HUDEP-2 (cell line): ENCODE measurements at regions not wholly inside any gene's neighbourhood (a gene's known extent, or its start where the extent isn't known, plus 50 kb on each side); places are given as distances from the start of the nearest gene placed in this dataset.
"Not testable (repeated sequence)": the region's sequence is repeated elsewhere in the genome, so short reads cannot be mapped to it uniquely, and the experiment has no call there.

Experiments
- DNase-seq, 76 experiments: peaks; one replicate each; lab custom pipeline; 2025; ENCODE audit not compliant: unreplicated experiment in 76 of 76; lab: John Stamatoyannopoulos, UW

DNA sequence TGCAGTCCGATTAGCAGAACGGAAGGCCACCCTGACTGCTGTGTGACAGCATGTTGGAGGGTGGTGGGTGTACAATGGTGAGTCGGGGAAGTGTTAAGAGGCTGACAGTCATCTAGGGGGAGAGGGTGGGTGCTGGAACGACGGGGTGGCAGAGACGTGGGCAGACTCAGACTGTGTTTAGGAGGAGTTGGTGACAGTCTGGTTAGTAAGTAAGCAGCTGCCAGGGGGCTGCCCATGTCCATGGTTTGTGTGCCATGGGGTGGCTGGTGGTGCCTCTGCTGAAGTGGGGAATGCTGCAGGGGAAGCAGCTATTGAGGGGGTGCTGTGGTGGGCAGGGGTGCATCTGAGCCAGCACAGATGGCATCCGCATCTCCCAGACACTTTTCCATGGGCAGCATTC is 51.3 kb upstream of the BOD1 start:
- no peak for DNase-seq

DNA sequence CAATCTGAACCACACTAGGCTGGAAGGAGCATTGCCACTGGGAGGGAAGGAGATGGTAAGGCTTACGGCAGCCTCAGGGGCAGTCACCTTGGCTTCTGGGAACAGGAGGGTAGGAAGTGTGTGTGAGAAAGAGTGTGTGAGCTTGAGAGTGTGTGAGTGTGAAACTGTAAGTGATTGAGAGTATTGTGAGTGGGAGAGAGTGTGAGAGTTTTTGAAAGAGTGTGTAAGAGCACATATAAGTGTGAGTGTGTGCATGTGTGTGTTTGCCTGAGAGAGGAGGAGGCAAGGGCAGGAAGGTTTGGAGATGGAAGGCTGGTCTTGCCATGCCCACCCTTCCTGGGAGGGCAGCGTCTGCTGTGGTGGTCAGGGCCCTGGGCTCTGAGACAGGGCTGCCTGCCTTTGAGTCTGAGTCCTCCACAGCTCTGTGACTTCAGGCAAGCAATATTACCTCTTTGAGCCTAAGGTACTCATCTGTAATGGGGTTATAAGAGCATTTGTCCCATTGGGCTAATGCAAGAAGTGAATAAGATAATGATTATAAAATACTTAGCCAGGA is 51.9 kb upstream of the BOD1 start:
- no peak for DNase-seq

DNA sequence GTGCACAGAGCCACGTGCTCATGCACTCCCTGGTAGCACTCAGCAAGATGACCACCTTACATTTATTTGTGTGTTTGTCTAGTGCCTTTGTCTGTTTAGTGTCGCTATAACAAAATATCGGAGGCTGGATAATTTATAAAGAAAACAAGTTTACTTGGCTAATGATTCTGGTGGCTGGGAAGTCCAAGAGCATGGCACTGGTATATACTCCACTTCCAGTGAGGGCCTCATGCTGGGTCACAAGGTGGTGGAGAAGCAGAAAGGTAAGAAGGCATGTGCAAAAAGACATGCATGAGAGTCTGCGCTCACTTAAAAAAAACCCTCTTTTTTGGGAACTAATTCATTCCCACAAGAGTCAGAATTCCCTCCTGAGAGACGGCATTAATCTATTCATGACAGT is 52.5 kb upstream of the BOD1 start:
- DNase-seq = no peak

DNA sequence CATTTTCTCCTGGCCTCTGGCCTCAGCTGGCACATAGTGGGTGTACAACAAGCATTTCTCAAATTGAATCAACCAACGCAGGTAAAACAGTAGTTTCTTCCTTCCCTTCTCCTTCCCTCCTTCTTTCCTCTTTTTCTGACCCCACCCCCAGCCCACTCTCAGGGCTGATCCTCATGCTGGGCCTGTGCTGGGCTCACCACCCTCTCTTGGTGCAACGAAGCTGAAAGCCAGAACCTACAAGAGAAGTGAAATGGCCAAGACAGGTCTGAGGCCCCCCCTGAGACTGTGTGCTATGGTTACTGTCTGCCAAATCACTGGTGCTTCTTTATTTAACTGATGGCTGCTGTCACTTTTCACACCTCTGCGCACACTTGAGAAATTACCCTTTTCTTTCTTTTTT is 53.0 kb upstream of the BOD1 start:
- DNase-seq = no peak

DNA sequence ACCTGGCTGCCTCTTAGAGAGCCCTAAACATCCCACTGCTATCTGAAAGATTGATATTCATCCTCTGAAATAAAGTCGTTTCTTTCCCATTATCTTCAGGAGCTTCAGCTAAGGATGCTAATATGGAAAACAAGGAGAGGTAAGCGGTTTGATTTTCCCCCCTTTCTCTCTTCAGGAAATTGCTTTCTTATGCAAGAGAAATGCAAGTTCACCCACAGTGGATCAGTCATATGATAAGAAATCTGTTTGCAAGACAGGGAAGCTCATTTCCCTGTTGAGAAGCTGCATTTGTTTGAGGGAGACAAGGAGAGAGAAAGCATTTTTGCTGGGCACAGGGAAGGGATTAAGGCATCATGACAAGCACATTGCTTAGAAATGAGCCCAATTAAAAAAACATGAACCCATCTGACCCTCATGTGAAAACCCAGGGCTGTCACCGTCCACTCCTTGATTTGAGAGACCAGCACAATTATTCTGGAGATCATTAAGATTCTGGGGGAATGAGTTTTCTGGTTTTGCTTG is 53.7 kb upstream of the BOD1 start:
- DNase-seq = no peak

- no peak for DNase-seq
Observed at GRCh38 chr5:173670791-173671120, 54.3 kb upstream of the BOD1 start.

DNA sequence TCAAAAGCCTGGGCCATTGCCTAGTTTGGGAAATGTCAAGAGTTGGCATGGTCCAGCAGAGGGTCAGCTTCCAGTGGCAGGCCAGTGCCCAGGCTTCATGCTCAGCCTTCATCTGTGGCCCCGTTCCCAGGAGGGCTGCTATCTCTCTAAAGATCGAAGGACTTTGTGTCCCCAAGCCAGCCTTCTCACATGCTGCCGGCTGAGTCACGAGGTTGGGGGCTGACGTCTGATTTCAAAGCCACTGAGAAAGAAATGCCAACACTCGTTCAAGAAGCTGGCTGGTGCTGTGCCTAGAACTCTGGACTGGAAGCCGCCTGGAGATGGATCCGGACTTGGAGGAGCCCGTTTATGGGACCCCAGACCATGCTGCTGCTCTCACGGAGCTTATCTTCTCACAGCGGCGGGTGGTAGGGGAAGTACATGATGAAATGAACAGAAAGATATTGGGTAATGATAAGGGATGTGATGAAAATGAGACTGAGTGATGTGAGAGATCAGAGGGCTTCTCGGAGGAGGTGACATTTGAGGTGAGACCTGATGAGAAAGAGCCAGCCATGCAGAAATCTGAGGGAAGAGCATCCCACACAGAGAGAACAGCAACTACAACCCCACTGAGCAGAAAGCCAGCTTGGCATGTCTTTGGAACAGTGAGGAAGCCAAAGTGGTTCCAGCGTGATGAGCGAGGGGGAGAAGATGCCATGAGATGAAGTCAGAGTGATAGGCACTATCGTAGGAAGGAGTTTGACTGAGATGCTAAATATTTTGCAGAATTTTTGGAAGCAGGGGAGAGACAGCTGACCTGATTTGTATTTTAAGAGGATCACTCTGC is 54.9 kb upstream of the BOD1 start:
- peak in 46 of 76 experiments; percentile 4 to 64 (median 34) for DNase-seq

- no peak for DNase-seq
Observed at GRCh38 chr5:173672166-173672565, 55.7 kb upstream of the BOD1 start.

DNA sequence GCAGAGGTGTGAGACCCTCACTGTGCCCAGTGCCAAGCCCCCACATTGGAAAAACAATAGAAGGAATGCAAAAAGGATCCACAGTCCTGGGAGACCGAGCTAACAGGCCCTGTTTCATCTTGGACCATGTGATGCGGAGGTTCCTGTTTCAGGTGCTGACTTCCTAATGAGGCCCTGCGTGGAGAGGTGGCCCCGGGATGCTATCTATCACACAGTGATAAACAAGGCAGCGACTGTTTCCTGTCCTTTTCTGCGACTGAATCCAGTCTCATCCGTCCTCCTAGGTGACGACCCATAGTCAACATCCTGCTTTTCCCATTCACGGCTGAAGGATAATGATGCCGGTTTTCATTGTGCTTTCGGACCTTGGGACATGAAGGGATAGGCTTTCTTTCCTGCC is 56.4 kb upstream of the BOD1 start:
- DNase-seq = no peak

- no peak for DNase-seq
Observed at GRCh38 chr5:173673295-173674101, 57.0 kb upstream of the BOD1 start.

DNA sequence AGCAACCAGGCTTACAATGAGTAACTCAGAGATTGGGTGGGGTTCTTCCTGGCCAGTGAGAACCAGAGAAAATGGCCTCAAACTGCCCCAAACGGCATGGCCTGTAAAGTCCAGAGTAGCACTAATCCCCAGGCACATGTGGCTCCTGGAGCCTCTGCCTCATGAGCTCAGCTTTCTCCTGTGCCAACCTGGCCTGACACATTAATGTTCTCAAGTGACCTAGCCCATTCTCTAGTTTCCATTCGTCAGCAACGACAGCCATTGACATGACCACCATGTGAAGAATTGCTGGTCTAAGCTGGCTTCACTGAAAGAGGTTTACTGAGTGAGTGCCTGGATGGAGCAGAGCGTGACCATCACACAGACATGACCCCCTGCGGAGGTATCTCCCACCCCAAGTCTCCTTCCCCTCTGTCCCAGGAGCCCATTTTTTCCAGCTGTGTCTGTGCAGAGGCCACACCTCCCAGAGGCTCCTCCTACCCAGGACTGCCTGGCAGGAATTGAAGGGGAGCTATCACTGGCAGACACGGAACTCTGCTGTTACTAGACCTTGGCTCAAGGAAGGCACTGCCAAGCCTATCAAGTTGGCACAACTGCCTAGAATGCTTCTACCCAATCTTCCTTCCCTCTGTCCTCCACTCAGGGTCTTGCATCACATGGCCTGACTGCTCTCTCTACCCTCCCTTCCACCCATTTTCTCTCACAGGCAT is 59.0 kb upstream of the BOD1 start:
- DNase-seq = no peak

DNA sequence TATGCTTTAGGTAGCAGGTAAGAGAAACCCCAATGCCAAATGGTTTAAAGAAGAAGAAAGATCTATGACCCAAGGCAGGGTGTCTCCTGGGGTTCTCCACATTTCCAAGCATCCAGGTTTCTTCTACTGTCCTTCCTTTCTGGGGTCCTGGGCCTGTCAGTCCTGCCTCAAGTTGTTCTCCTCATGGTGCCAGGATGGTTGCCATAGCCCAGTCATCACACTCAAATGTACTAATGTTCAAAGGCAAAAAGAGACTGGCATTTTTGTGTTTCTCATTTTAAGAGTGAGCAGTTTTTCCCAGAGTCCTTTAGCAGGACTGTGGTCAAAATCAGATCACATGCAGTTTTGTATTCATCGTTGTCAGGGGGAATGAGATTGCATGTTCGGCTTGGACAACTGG is 59.9 kb upstream of the BOD1 start:
- DNase-seq = no peak

GRCh38 chr5:173677125-173677672 is 60.7 kb upstream of the BOD1 start:
- DNase-seq = no peak

- no peak for DNase-seq
Observed at GRCh38 chr5:173679909-173680630, 63.6 kb upstream of the BOD1 start.

DNA sequence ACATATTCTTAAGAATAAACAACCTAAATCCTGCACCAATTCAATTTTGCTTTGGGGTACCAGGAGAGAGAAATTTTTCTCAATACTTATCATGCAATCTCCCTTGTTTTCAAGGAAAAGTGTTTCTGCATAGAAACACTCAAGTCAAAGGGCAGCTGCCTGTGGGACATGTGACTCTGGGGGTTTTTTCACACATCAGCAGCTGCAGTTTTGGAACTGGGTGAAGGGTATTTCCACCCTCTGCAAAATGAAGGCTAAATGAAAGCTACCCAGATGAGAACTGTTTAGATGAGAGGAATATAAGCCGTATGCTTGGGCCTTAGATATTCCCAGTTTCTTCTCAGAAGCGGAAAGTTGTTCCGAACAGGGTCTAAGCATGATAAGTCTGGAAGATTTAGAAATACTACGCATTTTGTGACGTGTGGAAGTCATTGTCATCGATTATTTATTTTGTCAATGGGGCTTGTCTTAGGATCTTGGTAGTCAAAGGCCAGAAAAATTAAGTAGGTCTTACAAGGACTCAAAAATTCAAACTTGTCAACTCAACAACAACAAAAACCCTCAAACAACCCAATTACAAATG is 64.3 kb upstream of the BOD1 start:
- no peak for DNase-seq

DNA sequence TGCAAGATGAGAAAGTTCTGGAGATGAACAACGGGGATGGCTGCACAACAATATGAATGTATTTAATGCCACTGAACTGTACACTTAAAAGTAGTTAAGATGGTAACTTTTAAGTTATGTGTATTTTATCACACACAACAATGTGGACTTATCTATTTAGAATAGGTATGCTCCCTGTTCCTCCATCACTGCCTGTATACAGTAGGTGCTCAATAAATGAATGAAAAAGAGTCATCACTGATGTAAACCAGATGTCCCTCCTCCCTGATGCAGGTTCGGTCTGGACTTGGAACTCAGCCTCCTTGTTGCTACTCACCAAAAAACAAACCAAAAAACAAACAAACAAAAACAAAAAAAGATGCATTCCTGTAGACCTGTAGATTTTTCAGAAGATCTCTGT is 65.9 kb upstream of the BOD1 start:
- DNase-seq = no peak

DNA sequence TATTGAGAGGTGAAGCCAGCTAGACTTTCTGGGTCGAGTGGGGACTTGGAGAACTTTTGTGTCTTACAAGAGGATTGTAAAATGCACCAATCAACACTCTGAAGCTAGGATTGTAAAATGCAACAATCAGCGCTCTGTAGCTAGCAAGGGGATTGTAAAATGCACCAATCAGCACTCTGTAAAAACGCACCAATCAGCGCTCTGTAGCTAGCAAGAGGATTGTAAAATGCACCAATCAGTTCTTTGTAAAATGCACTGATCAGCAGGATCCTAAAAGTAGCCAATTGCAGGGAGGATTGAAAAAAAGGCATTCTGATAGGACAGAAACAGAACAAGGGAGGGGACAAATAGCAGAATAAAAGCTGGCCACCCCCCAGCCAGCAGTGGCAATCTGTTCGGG is 68.1 kb upstream of the BOD1 start:
- DNase-seq = not testable (repeated sequence)

DNA sequence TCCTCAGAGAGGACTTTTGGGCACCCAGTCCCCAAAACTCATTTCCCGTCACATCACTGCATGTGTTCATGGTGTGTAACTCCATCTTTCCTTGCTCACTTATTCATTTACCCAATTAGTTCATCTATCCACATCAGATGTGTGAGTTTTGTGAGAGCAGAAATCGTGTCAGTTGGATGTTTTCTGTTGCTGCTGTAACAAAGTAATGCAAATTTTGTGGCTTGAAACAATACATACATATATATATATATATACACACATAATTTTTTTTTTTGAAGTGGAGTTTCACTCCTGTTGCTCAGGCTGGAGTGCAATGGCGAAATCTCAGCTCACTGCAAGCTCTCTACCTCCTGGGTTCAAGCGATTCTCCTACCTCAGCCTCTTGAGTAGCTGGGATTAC is 70.5 kb upstream of the BOD1 start:
- no peak for DNase-seq

- no peak for DNase-seq
Observed at GRCh38 chr5:173688703-173689102, 72.3 kb upstream of the BOD1 start.
